HG03432 (cell line): ENCODE measurements at regions not wholly inside any gene's neighbourhood (a gene's known extent, or its start where the extent isn't known, plus 50 kb on each side); places are given as distances from the start of the nearest gene placed in this dataset.
"Not testable (repeated sequence)": the region's sequence is repeated elsewhere in the genome, so short reads cannot be mapped to it uniquely, and the experiment has no call there.

Source experiments
- ATAC-seq: cut with Tn5 transposase; IDR thresholded peaks from one replicate; pipeline ENCODE4 v1.9.1; 2021; ENCODE audit warnings: mild to moderate bottlenecking, moderate library complexity; ENCODE audit not compliant: unreplicated experiment

- no peak for ATAC-seq
Measured at GRCh38 chr20:48339190-48339985, 488.4 kb downstream of the PREX1 start.

GRCh38 chr20:48338717-48339116, 489.1 kb downstream of the PREX1 start:
- ATAC-seq, result no peak

GRCh38 chr20:48336597-48336996, 491.2 kb downstream of the PREX1 start:
- ATAC-seq, result no peak

GRCh38 chr20:48335308-48336050, 492.3 kb downstream of the PREX1 start:
- no peak for ATAC-seq

- ATAC-seq, result no peak
Measured at GRCh38 chr20:48333707-48334106, 494.1 kb downstream of the PREX1 start.

- no peak for ATAC-seq
Measured at GRCh38 chr20:48332555-48332954, 495.2 kb downstream of the PREX1 start.

GRCh38 chr20:48331518-48332286, 496.1 kb downstream of the PREX1 start:
- no peak for ATAC-seq

- no peak for ATAC-seq
Measured at GRCh38 chr20:48329676-48330664, 497.8 kb downstream of the PREX1 start.

- ATAC-seq, result no peak
Measured at GRCh38 chr20:48329031-48329615, 498.7 kb downstream of the PREX1 start.

GRCh38 chr20:48327848-48328247, 500.0 kb downstream of the PREX1 start:
- not testable (repeated sequence) for ATAC-seq

- ATAC-seq, result no peak
Measured at GRCh38 chr20:48326868-48327267, 500.9 kb downstream of the PREX1 start.

GRCh38 chr20:48326434-48326691, 501.4 kb downstream of the PREX1 start:
- ATAC-seq, result no peak

- ATAC-seq, result no peak
Measured at GRCh38 chr20:48325656-48326433, 502.0 kb downstream of the PREX1 start.

GRCh38 chr20:48324744-48325143, 503.1 kb downstream of the PREX1 start:
- no peak for ATAC-seq

GRCh38 chr20:48321271-48321670, 506.5 kb downstream of the PREX1 start:
- no peak for ATAC-seq

- ATAC-seq, result no peak
Measured at GRCh38 chr20:48319943-48320584, 507.7 kb downstream of the PREX1 start.

- no peak for ATAC-seq
Measured at GRCh38 chr20:48317578-48317977, 510.2 kb downstream of the PREX1 start.

- no peak for ATAC-seq
Measured at GRCh38 chr20:48314925-48315592, 512.7 kb downstream of the PREX1 start.
